ENCODE measurements at regions not wholly inside any gene's neighbourhood (a gene's known extent, or its start where the extent isn't known, plus 50 kb on each side); places are given as distances from the start of the nearest gene placed in this dataset.

- H3K9me3 Mint-ChIP-seq (ENCODE audit: insufficient read depth): peaks cover 12% of the 10 kb centered on the region
- peaks cover 0 to 53% (median 5%) of the 10 kb centered on the region in 3 donors for H3K9me3 ChIP-seq (ENCODE audit: control extremely low read depth in 1 of 3, control insufficient read depth in 2 of 3, insufficient read depth in 1 of 3, low read length in 2 of 3)
- no peaks in the 10 kb centered on the region for H4K20me1 ChIP-seq (ENCODE audit: control insufficient read depth, insufficient read depth, low read length, poor library complexity, severe bottlenecking)
- H3K9ac ChIP-seq (ENCODE audit: low read length): no peak overlapping the region
- no peak overlapping the region for H3K4me3 Mint-ChIP-seq
- H3K79me2 ChIP-seq (ENCODE audit: control insufficient read depth, insufficient read depth, low read length): no peaks in the 10 kb centered on the region
- no peak overlapping the region for H3K4me3 ChIP-seq (ENCODE audit: control extremely low read depth in 1 of 5, extremely low read depth in 1 of 5, insufficient read depth in 1 of 5, low read depth in 2 of 5, low read length in 4 of 5)
- H3K27ac Mint-ChIP-seq: no peak overlapping the region
- no peak overlapping the region for H3K4me2 ChIP-seq (replicated peaks; ENCODE audit: low read depth, low read length, poor library complexity, severe bottlenecking)
- no peaks in the 10 kb centered on the region for H3K4me1 ChIP-seq (ENCODE audit: control insufficient read depth in 2 of 2, insufficient read depth in 2 of 2, low read length in 2 of 2)
- no peaks in the 10 kb centered on the region for H3K27me3 ChIP-seq (replicated peaks in 1 of 4; ENCODE audit: control extremely low read depth in 1 of 4, control insufficient read depth in 3 of 4, insufficient read depth in 4 of 4, low read length in 3 of 4)
- no peak for ATAC-seq (ENCODE audit: low read depth)
- intact Hi-C loops (cut with micrococcal nuclease): no loop called here
- TF ChIP-seq, protein P1, sequence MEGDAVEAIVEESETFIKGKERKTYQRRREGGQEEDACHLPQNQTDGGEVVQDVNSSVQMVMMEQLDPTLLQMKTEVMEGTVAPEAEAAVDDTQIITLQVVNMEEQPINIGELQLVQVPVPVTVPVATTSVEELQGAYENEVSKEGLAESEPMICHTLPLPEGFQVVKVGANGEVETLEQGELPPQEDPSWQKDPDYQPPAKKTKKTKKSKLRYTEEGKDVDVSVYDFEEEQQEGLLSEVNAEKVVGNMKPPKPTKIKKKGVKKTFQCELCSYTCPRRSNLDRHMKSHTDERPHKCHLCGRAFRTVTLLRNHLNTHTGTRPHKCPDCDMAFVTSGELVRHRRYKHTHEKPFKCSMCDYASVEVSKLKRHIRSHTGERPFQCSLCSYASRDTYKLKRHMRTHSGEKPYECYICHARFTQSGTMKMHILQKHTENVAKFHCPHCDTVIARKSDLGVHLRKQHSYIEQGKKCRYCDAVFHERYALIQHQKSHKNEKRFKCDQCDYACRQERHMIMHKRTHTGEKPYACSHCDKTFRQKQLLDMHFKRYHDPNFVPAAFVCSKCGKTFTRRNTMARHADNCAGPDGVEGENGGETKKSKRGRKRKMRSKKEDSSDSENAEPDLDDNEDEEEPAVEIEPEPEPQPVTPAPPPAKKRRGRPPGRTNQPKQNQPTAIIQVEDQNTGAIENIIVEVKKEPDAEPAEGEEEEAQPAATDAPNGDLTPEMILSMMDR (IDR thresholded peaks at IDR 0.05): no peak
- TF ChIP-seq EZH2 (IDR thresholded peaks at IDR 0.05; ENCODE audit: borderline replicate concordance, insufficient read depth, low read depth, low read length, poor library complexity, severe bottlenecking): no peak
- CTCF ChIA-PET: no interaction called here
- H3K4me1 Mint-ChIP-seq: no peaks in the 10 kb centered on the region
- no peaks in the 10 kb centered on the region for H3K36me3 ChIP-seq (replicated peaks in 1 of 2; ENCODE audit: control extremely low read depth in 1 of 2, control insufficient read depth in 1 of 2, extremely low read depth in 1 of 2, insufficient read depth in 2 of 2, low read length in 1 of 2)
- no peak for DNase-seq
- H3K27me3 Mint-ChIP-seq: no peaks in the 10 kb centered on the region
- no peak overlapping the region for H2AFZ ChIP-seq (ENCODE audit: insufficient read depth, low read depth, low read length, poor library complexity, severe bottlenecking)
- no peak overlapping the region for H3K27ac ChIP-seq (ENCODE audit: low read length in 2 of 2)
- POLR2A ChIA-PET: no interaction called here
- 86% methylated on average over 14 of the region's 14 CpGs for WGBS (ENCODE audit: insufficient coverage)
Observed at GRCh38 chr19:30312582-30313352, 59.4 kb upstream of the ZNF536 start.

GRCh38 chr19:30313353-30313750 lies 58.8 kb upstream of the ZNF536 start:
- Histone ChIP-seq H3K4me2 (replicated peaks; ENCODE audit: low read depth, low read length, poor library complexity, severe bottlenecking) (no peak overlapping the region), H3K79me2 (ENCODE audit: control insufficient read depth, insufficient read depth, low read length) (no peaks in the 10 kb centered on the region), H4K20me1 (ENCODE audit: control insufficient read depth, insufficient read depth, low read length, poor library complexity, severe bottlenecking) (no peaks in the 10 kb centered on the region), H3K27me3 (replicated peaks in 1 of 4; ENCODE audit: control extremely low read depth in 1 of 4, control insufficient read depth in 3 of 4, insufficient read depth in 4 of 4, low read length in 3 of 4) (no peaks in the 10 kb centered on the region), H2AFZ (ENCODE audit: insufficient read depth, low read depth, low read length, poor library complexity, severe bottlenecking) (no peak overlapping the region), H3K27ac (ENCODE audit: low read length in 2 of 2) (no peak overlapping the region), H3K4me3 (ENCODE audit: control extremely low read depth in 1 of 5, extremely low read depth in 1 of 5, insufficient read depth in 1 of 5, low read depth in 2 of 5, low read length in 4 of 5) (no peak overlapping the region), H3K9me3 (ENCODE audit: control extremely low read depth in 1 of 3, control insufficient read depth in 2 of 3, insufficient read depth in 1 of 3, low read length in 2 of 3) (peaks cover 0 to 53% (median 5%) of the 10 kb centered on the region in 3 donors), H3K4me1 (ENCODE audit: control insufficient read depth in 2 of 2, insufficient read depth in 2 of 2, low read length in 2 of 2) (no peaks in the 10 kb centered on the region), H3K9ac (ENCODE audit: low read length) (no peak overlapping the region), H3K36me3 (replicated peaks in 1 of 2; ENCODE audit: control extremely low read depth in 1 of 2, control insufficient read depth in 1 of 2, extremely low read depth in 1 of 2, insufficient read depth in 2 of 2, low read length in 1 of 2) (no peaks in the 10 kb centered on the region)
- WGBS (ENCODE audit: insufficient coverage): 93% methylated on average over 2 of the region's 2 CpGs
- DNase-seq (no peak), ATAC-seq (ENCODE audit: low read depth) (no peak)
- CTCF ChIA-PET: no interaction called here
- H3K27me3 Mint-ChIP-seq: no peaks in the 10 kb centered on the region
- POLR2A ChIA-PET: no interaction called here
- intact Hi-C loops (cut with micrococcal nuclease): no loop called here
- no peaks in the 10 kb centered on the region for H3K4me1 Mint-ChIP-seq
- TF ChIP-seq, protein P1 (IDR thresholded peaks at IDR 0.05): no peak
- TF ChIP-seq EZH2 (IDR thresholded peaks at IDR 0.05; ENCODE audit: borderline replicate concordance, insufficient read depth, low read depth, low read length, poor library complexity, severe bottlenecking): no peak
- no peak overlapping the region for H3K27ac Mint-ChIP-seq
- peaks cover 9% of the 10 kb centered on the region for H3K9me3 Mint-ChIP-seq (ENCODE audit: insufficient read depth)
- no peak overlapping the region for H3K4me3 Mint-ChIP-seq
